C4-2B (cell line): ENCODE measurements at regions not wholly inside any gene's neighbourhood (a gene's known extent, or its start where the extent isn't known, plus 50 kb on each side); places are given as distances from the start of the nearest gene placed in this dataset.

Experiments used
- ZFX ChIP-seq: fragments of 450-650 bp; IDR thresholded peaks from 2 replicates; pipeline ENCODE4 v1.6.1; 2017
- TF ChIP-seq, protein P1 (sequence below): fragments of 450-650 bp; conservative IDR thresholded peaks from 2 replicates; pipeline ENCODE4 v1.5.1; 2017; ENCODE audit warnings: mild to moderate bottlenecking

DNA sequence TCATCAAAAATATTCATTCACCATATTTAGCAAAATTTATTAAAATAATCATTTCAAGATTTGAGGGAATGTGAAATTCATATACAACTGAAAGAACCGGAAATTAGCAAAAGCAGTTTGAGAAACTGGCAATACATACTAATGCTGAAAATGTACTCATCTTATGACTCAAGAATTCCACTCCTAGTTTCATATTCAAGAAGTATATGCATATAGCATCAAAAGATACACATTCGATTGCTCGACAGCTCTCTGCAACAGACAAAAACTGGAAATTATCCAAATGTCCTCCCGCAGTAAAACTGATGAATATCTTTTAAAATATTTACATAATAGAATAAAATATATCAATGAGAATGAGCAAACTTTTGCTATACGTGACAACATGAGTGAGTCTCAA, 189.2 kb upstream of the MGAT4C start:
- TF ChIP-seq, protein P1, sequence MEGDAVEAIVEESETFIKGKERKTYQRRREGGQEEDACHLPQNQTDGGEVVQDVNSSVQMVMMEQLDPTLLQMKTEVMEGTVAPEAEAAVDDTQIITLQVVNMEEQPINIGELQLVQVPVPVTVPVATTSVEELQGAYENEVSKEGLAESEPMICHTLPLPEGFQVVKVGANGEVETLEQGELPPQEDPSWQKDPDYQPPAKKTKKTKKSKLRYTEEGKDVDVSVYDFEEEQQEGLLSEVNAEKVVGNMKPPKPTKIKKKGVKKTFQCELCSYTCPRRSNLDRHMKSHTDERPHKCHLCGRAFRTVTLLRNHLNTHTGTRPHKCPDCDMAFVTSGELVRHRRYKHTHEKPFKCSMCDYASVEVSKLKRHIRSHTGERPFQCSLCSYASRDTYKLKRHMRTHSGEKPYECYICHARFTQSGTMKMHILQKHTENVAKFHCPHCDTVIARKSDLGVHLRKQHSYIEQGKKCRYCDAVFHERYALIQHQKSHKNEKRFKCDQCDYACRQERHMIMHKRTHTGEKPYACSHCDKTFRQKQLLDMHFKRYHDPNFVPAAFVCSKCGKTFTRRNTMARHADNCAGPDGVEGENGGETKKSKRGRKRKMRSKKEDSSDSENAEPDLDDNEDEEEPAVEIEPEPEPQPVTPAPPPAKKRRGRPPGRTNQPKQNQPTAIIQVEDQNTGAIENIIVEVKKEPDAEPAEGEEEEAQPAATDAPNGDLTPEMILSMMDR, result no peak
- TF ChIP-seq ZFX, result no peak
